Transverse colon (tissue), 4 donors: ENCODE measurements at regions not wholly inside any gene's neighbourhood (a gene's known extent, or its start where the extent isn't known, plus 50 kb on each side); places are given as distances from the start of the nearest gene placed in this dataset.
A peak's percentile ranks its signal among the peaks of the same experiment; 100 is the strongest.

Experiments
- DNase-seq: peaks from one replicate; pipeline ENCODE4 v3.0.0-alpha.2; 2019
- H3K27ac ChIP-seq, 4 donors: fragments of 200-600 bp; sonication (generic); 2 replicates each; pipeline ENCODE4 v1.5.1; 2016 to 2018; ENCODE audit warnings: inconsistent platforms in 4 of 4
- H3K27me3 ChIP-seq: fragments of 200-600 bp; sonication (generic); 2 replicates; pipeline ENCODE4 v1.5.1; 2017; ENCODE audit warnings: inconsistent platforms
- H3K36me3 ChIP-seq, 4 donors: fragments of 200-600 bp; sonication (generic); 2 replicates each; pipeline ENCODE4 v1.5.1; 2017 to 2019; ENCODE audit warnings: inconsistent platforms in 4 of 4
- H3K4me1 ChIP-seq, 4 donors: fragments of 200-600 bp; sonication (generic); 2 replicates each; pipeline ENCODE4 v1.5.1; 2017 to 2020; ENCODE audit warnings: inconsistent platforms in 4 of 4
- H3K4me3 ChIP-seq, 4 donors: fragments of 200-600 bp; sonication (generic); 1 replicate in 1 of 4; 2 replicates in 3 of 4; pipeline versions ENCODE4 v1.5.1 to v1.6.1; 2017 to 2019; ENCODE audit warnings: inconsistent platforms in 4 of 4
- H3K9me3 ChIP-seq, 2 donors: fragments of 200-600 bp; sonication (generic); 2 replicates each; pipeline ENCODE4 v1.5.1; 2017 to 2019; ENCODE audit warnings: inconsistent platforms in 2 of 2
- EP300 ChIP-seq: sonication (generic); formaldehyde crosslinking; IDR thresholded peaks from one replicate; pipeline ENCODE4 v1.6.1; 2017; ENCODE audit warnings: antibody characterized with exemption, low read depth
- POLR2A ChIP-seq: fragments of 450-650 bp; IDR thresholded peaks from one replicate; pipeline ENCODE4 v1.6.1; 2016; ENCODE audit warnings: antibody characterized with exemption, mild to moderate bottlenecking, moderate library complexity
- POLR2AphosphoS5 ChIP-seq, 3 donors: sonication (generic); formaldehyde crosslinking; IDR thresholded peaks; one replicate each; pipeline ENCODE4 v1.6.1; 2016; ENCODE audit warnings: antibody characterized with exemption in 3 of 3
- WGBS, 2 donors: methylation state at CpG; one replicate each; pipeline ENCODE4 v1.1.5; 2018; ENCODE audit warnings: low coverage in 1 of 2; 5-methylcytosine and 5-hydroxymethylcytosine counted together
- in situ Hi-C, 4 donors: fragments of 200-750 bp; cut with MboI; loops; one replicate each; pipeline versions ENCODE4 v1.15.0 to v1.15.1; 2017; ENCODE audit warnings: low sequenced_read_pairs in 3 of 4, low pct_ligation_motif_present in 1 of 4, low pct_unique_long_range_greater_than_20kb in 1 of 4
- intact Hi-C: fragments of 100-400 bp; cut with DNase I; formaldehyde crosslinking; loops from one replicate; pipeline ENCODE4 v1.15.1; 2023; ENCODE audit warnings: low total_unique reads
- TF ChIP-seq, protein P1 (sequence below), 5 experiments: fragments of 200-600 bp in 3 of 5; fragments of 450-650 bp in 2 of 5; sonication (generic) in 3 of 5; IDR thresholded peaks; 1 replicate in 2 of 5; 2 replicates in 3 of 5; pipeline ENCODE4 v1.5.1; 2016 to 2017; ENCODE audit warnings: antibody characterized with exemption in 5 of 5, inconsistent platforms in 3 of 5, mild to moderate bottlenecking in 2 of 5, moderate library complexity in 1 of 5

- no peak for DNase-seq
- intact Hi-C loops, result no loop called here
- Histone ChIP-seq H3K9me3 (no peaks in the 10 kb centered on the region), H3K27ac (no peak overlapping the region), H3K4me3 (no peak overlapping the region), H3K27me3 (no peaks in the 10 kb centered on the region), H3K4me1 (peaks cover 0 to 6% (median 3%) of the 10 kb centered on the region in 4 donors), H3K36me3 (no peaks in the 10 kb centered on the region)
- TF ChIP-seq POLR2AphosphoS5 (IDR thresholded peaks at IDR 0.05), result no peak
- TF ChIP-seq EP300, result no peak
- TF ChIP-seq, protein P1, sequence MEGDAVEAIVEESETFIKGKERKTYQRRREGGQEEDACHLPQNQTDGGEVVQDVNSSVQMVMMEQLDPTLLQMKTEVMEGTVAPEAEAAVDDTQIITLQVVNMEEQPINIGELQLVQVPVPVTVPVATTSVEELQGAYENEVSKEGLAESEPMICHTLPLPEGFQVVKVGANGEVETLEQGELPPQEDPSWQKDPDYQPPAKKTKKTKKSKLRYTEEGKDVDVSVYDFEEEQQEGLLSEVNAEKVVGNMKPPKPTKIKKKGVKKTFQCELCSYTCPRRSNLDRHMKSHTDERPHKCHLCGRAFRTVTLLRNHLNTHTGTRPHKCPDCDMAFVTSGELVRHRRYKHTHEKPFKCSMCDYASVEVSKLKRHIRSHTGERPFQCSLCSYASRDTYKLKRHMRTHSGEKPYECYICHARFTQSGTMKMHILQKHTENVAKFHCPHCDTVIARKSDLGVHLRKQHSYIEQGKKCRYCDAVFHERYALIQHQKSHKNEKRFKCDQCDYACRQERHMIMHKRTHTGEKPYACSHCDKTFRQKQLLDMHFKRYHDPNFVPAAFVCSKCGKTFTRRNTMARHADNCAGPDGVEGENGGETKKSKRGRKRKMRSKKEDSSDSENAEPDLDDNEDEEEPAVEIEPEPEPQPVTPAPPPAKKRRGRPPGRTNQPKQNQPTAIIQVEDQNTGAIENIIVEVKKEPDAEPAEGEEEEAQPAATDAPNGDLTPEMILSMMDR (IDR thresholded peaks at IDR 0.05), result no peak
- no peak for TF ChIP-seq POLR2A
- in situ Hi-C loops, result no loop called here
- WGBS, 2 donors, result 84 to 90% methylated on average over 9 to 11 of the region's 11 CpGs
Measured at GRCh38 chr10:6311700-6312330, 109.1 kb downstream of the PFKFB3 start.

DNA sequence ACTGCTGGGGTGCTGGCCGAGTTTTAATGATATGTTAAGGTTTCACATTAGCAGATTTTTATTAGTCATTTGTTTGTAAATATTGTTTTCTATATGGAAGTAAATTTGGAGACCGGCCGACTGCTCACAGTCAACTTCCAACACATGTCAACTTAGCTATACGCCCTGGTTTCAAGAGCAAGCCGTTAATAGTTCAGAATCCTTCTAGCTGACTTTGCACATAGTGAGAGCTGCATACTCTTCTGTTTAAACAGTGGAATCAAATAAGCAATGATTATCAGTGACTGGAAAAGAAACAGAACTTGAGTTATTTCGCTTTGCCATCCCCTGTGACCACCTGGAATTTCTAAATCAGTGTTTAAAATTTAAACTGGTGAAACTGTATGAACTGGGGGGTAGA, 109.9 kb downstream of the PFKFB3 start:
- Histone ChIP-seq H3K4me1 (peaks cover 0 to 6% (median 3%) of the 10 kb centered on the region in 4 donors), H3K4me3 (no peak overlapping the region), H3K9me3 (no peaks in the 10 kb centered on the region), H3K27me3 (no peaks in the 10 kb centered on the region), H3K36me3 (no peaks in the 10 kb centered on the region), H3K27ac (no peak overlapping the region)
- 73 to 80% methylated on average over 6 of the region's 6 CpGs for WGBS, 2 donors
- in situ Hi-C loops (no loop called here), intact Hi-C loops (no loop called here)
- no peak for TF ChIP-seq EP300
- TF ChIP-seq POLR2AphosphoS5 (IDR thresholded peaks at IDR 0.05), result no peak
- TF ChIP-seq POLR2A, result no peak
- TF ChIP-seq, protein P1 (IDR thresholded peaks at IDR 0.05), result no peak
- DNase-seq, result no peak

DNA sequence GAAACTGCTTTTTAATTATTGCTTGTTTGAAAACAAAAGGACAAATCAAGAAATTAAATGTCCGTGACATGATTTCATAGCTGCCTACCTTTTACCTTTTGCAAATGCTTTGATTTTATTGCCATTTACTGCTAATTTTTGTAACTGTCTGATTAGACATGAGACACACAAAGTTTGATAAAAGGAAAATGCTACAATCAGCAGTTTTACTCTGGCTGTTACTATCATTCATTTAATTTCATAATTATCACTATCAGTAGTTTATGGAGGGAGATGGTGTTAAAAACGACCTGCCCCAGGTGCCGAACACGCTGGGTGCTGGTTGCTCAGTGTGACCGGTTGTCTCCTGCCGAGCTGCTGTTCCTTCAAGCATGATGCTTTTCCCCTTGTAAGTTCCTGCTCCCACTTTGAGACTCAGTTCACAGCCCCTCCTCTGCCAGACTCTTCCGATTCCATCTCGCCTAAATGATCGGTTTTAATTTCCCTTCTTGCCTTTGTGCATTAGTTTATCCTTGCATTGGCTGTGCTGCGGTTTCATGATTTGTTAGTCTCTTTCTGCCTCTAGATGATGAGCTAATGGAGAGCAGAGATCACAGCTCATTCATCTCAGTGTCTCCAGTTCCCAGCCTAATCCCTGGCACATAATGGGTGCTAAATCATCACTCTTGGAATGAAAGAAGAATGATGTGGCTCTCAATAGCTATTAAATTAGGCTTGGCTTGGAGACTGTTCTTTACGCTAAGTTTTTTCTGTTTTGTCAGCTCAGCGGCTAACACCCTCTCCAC, 110.6 kb downstream of the PFKFB3 start:
- no peak for TF ChIP-seq POLR2A
- TF ChIP-seq, protein P1 (IDR thresholded peaks at IDR 0.05), result no peak
- TF ChIP-seq POLR2AphosphoS5 (IDR thresholded peaks at IDR 0.05), result no peak
- no peak for TF ChIP-seq EP300

GRCh38 chr10:6314620-6315205, 112.0 kb downstream of the PFKFB3 start:
- no peaks in the 10 kb centered on the region for H3K36me3 ChIP-seq
- WGBS, 2 donors, result 67% methylated on average over 9 of the region's 9 CpGs; no CpG with 5 or more reads in 1 of the 2 donors
- H3K27ac ChIP-seq, result peak overlapping the region in 2 of 4 donors; percentile 26 to 33
- in situ Hi-C loops (no loop called here), intact Hi-C loops (no loop called here)
- no peak overlapping the region for H3K4me3 ChIP-seq
- no peaks in the 10 kb centered on the region for H3K9me3 ChIP-seq
- TF ChIP-seq POLR2A, result no peak
- TF ChIP-seq, protein P1 (IDR thresholded peaks at IDR 0.05), result no peak
- TF ChIP-seq POLR2AphosphoS5 (IDR thresholded peaks at IDR 0.05), result no peak
- no peak for TF ChIP-seq EP300
- peaks cover 0 to 6% (median 3%) of the 10 kb centered on the region in 4 donors for H3K4me1 ChIP-seq
- H3K27me3 ChIP-seq, result no peaks in the 10 kb centered on the region
- DNase-seq, result peak; percentile 19

More for the DNA sequence above, 110.6 kb downstream of the PFKFB3 start:
- H3K27me3 ChIP-seq, result no peaks in the 10 kb centered on the region
- WGBS, 2 donors, result 89 to 95% methylated on average over 10 to 12 of the region's 12 CpGs
- no peaks in the 10 kb centered on the region for H3K36me3 ChIP-seq
- intact Hi-C loops, result no loop called here
- H3K4me3 ChIP-seq, result no peak overlapping the region
- H3K4me1 ChIP-seq, result peaks cover 0 to 6% (median 3%) of the 10 kb centered on the region in 4 donors
- H3K27ac ChIP-seq, result no peak overlapping the region
- no peak for DNase-seq
- H3K9me3 ChIP-seq, result no peaks in the 10 kb centered on the region
- in situ Hi-C loops, result no loop called here
